Progenitor cell of endocrine pancreas (in vitro differentiated cells): ENCODE measurements at regions not wholly inside any gene's neighbourhood (a gene's known extent, or its start where the extent isn't known, plus 50 kb on each side); places are given as distances from the start of the nearest gene placed in this dataset.

Experiments used
- DNase-seq: peaks from one replicate; pipeline ENCODE4 v3.0.0; 2021; ENCODE audit warnings: low spot score; ENCODE audit not compliant: unreplicated experiment
- H3K27ac Mint-ChIP-seq: 2 replicates; pipeline ENCODE4 v1.8.0; 2021; ENCODE audit warnings: mild to moderate bottlenecking, moderate library complexity, mixed read lengths
- H3K27me3 Mint-ChIP-seq: 2 replicates; pipeline ENCODE4 v1.8.0; 2021; ENCODE audit warnings: mixed read lengths
- H3K36me3 Mint-ChIP-seq: 2 replicates; pipeline ENCODE4 v1.8.0; 2022; ENCODE audit warnings: mixed read lengths; ENCODE audit not compliant: insufficient read depth
- H3K4me1 Mint-ChIP-seq: 2 replicates; pipeline ENCODE4 v1.8.0; 2021; ENCODE audit warnings: low read depth, mixed read lengths
- H3K4me3 Mint-ChIP-seq: 2 replicates; pipeline ENCODE4 v1.8.0; 2021; ENCODE audit warnings: low read depth, mild to moderate bottlenecking, moderate library complexity, mixed read lengths
- H3K9me3 Mint-ChIP-seq: 2 replicates; pipeline ENCODE4 v1.8.0; 2021; ENCODE audit warnings: low read depth, mixed read lengths
- TF ChIP-seq, protein P1 (sequence below): fragments of 200-600 bp; sonication (generic); IDR thresholded peaks from one replicate; pipeline ENCODE4 v1.5.0; 2021; ENCODE audit warnings: antibody characterized with exemption, mild to moderate bottlenecking; ENCODE audit not compliant: unreplicated experiment

DNA sequence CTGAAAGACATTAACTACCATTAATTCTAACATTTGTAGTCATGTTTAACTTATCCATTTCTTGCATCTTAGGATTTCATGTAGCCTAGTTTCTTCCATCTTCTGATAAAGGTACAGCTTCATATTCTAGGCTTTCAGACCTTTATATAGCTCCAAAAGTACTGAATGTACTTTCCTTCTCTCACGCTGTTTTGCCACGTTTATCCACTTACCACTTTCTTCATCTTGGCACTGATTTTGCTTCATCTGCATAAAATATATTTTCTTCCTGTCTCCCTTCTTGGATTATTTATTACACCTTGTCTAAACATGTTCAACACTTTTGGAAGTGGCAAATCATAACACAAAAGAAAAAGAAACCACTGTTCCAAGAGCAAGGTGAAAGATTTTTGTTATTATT, 553.8 kb downstream of the DTWD2 start:
- DNase-seq, result no peak
- Mint-ChIP-seq H3K9me3 (no peaks in the 10 kb centered on the region), H3K36me3 (no peaks in the 10 kb centered on the region), H3K27me3 (no peaks in the 10 kb centered on the region), H3K4me1 (no peaks in the 10 kb centered on the region), H3K27ac (no peak overlapping the region), H3K4me3 (no peak overlapping the region)
- TF ChIP-seq, protein P1, sequence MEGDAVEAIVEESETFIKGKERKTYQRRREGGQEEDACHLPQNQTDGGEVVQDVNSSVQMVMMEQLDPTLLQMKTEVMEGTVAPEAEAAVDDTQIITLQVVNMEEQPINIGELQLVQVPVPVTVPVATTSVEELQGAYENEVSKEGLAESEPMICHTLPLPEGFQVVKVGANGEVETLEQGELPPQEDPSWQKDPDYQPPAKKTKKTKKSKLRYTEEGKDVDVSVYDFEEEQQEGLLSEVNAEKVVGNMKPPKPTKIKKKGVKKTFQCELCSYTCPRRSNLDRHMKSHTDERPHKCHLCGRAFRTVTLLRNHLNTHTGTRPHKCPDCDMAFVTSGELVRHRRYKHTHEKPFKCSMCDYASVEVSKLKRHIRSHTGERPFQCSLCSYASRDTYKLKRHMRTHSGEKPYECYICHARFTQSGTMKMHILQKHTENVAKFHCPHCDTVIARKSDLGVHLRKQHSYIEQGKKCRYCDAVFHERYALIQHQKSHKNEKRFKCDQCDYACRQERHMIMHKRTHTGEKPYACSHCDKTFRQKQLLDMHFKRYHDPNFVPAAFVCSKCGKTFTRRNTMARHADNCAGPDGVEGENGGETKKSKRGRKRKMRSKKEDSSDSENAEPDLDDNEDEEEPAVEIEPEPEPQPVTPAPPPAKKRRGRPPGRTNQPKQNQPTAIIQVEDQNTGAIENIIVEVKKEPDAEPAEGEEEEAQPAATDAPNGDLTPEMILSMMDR, result no peak

DNA sequence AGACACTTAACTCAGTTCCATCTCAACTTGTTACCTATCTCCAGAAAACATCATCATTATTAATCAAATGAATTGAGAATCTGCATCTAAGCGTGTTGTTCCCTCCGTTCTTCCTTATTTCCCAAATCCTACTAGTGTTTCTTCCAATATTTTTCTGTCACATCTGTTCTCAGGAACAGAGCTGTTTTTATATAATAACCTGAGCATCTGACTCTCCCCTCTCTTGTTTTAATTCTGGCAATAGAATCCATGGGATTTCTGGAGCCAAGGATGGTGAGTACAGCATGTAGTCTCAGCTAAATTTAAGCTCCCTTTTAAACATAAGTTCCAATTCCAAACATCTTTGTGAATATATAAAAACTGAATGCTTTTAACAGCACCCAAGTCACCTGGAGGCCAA, 558.3 kb downstream of the DTWD2 start:
- Mint-ChIP-seq H3K4me1 (peaks cover 3% of the 10 kb centered on the region), H3K27me3 (no peaks in the 10 kb centered on the region), H3K36me3 (no peaks in the 10 kb centered on the region), H3K27ac (no peak overlapping the region), H3K4me3 (no peak overlapping the region), H3K9me3 (peaks cover 8% of the 10 kb centered on the region)
- no peak for DNase-seq
- TF ChIP-seq, protein P1, result no peak

DNA sequence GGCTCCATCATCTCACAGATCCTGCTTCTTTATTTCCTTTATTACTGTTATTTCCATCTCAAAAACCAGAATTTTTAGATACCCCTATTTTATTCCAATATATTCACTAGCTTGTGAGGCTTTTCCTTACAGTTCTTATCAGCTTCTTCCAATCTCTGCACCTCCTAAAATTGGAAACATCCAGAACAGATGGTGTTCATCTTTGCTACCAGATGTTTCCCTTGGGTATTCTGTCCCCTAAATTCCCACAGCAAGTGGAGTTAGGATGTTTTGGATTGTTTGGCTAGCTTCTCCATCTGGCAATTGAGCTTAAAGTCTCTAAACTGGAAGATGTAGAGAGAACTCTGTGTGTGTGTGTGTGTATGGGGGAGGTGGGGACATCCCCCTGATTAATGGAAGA, 580.4 kb downstream of the DTWD2 start:
- no peaks in the 10 kb centered on the region for H3K36me3 Mint-ChIP-seq
- no peak overlapping the region for H3K27ac Mint-ChIP-seq
- H3K9me3 Mint-ChIP-seq, result peaks cover 6% of the 10 kb centered on the region
- DNase-seq, result no peak
- no peak overlapping the region for H3K4me3 Mint-ChIP-seq
- H3K27me3 Mint-ChIP-seq, result no peaks in the 10 kb centered on the region
- H3K4me1 Mint-ChIP-seq, result no peaks in the 10 kb centered on the region
- TF ChIP-seq, protein P1, result no peak

DNA sequence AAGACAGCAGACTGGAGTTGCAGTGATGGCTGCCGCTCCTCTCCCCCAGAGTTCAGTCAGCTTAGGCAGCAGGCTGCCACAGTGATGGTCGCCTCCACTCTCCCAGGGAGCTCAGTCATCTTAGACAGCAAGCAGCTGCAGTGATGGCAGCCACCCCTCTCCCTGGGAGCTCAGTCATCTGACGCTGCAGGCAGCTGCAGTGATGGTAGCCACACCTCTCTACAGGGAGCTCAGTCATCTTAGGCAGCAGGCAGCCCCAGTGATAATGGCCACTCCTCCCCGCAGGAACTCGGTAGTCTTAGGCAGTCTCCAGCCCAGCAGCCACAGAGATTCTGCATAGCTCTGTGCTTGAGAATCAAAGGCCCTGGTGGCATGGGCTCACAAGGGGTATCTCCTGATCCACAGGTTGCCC, 582.7 kb downstream of the DTWD2 start:
- no peak overlapping the region for H3K4me3 Mint-ChIP-seq
- no peak for DNase-seq
- TF ChIP-seq, protein P1, result no peak
- H3K36me3 Mint-ChIP-seq, result no peaks in the 10 kb centered on the region
- peaks cover 8% of the 10 kb centered on the region for H3K9me3 Mint-ChIP-seq
- H3K4me1 Mint-ChIP-seq, result no peaks in the 10 kb centered on the region
- H3K27ac Mint-ChIP-seq, result no peak overlapping the region
- no peaks in the 10 kb centered on the region for H3K27me3 Mint-ChIP-seq

DNA sequence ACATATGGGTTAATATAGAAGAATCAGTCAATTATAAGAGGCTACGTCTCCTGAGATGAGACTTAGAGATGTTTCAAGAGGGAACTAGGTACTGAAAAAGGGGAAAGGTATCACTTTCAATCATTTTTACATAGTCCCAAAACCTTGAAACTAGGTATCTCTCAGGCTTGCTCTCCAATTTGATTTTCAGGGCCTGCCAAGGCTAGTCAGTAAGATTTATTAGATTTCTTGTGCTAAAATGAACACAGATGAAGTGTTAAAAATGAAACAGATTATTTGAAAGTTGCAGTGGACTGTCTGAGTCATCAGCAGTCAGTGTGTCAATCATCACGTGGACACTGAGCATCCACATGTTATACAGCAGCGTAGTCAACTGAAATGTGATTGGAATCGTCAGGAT, 591.1 kb downstream of the DTWD2 start:
- DNase-seq, result no peak
- H3K36me3 Mint-ChIP-seq, result no peaks in the 10 kb centered on the region
- TF ChIP-seq, protein P1, result no peak
- H3K4me1 Mint-ChIP-seq, result no peaks in the 10 kb centered on the region
- no peak overlapping the region for H3K4me3 Mint-ChIP-seq
- H3K27ac Mint-ChIP-seq, result no peak overlapping the region
- peaks cover 3% of the 10 kb centered on the region for H3K9me3 Mint-ChIP-seq
- no peaks in the 10 kb centered on the region for H3K27me3 Mint-ChIP-seq
